ENCODE measurements at regions not wholly inside any gene's neighbourhood (a gene's known extent, or its start where the extent isn't known, plus 50 kb on each side); places are given as distances from the start of the nearest gene placed in this dataset.

DNA sequence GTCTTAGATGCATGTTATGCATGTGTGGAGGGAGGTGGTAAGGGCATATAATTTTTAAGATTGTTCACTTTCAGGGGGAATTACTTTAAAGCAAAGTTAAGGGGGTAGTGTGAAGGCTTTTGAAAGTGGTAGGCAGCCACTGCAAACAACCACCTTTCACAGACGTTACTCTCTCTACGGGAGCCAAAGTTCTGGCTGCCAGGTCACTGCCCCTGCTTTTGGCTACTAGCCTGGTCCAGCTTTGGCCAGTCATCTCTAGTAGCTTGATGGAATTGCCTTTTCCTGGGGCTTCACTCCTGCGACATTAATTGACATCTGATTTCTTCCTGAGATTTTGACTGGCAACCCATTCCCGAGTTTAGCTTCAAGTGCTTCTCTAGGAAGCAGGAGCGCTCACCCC, 397.5 kb downstream of the CDH11 start:
- TF ChIP-seq CTCF (IDR thresholded peaks at IDR 0.05) (no peak), REST (IDR thresholded peaks at IDR 0.05; ENCODE audit: insufficient read depth in 1 of 2, low read depth in 2 of 2, low read length in 1 of 2) (no peak), POLR2AphosphoS5 (IDR thresholded peaks at IDR 0.05; ENCODE audit: low read depth, low read length) (no peak)
